NCI-H2227 (cell line): ENCODE measurements at regions not wholly inside any gene's neighbourhood (a gene's known extent, or its start where the extent isn't known, plus 50 kb on each side); places are given as distances from the start of the nearest gene placed in this dataset.
"Not testable (repeated sequence)": the region's sequence is repeated elsewhere in the genome, so short reads cannot be mapped to it uniquely, and the experiment has no call there.

Experiments
- DNase-seq: peaks from one replicate; lab custom pipeline; 2025; ENCODE audit not compliant: unreplicated experiment; lab: John Stamatoyannopoulos, UW

DNA sequence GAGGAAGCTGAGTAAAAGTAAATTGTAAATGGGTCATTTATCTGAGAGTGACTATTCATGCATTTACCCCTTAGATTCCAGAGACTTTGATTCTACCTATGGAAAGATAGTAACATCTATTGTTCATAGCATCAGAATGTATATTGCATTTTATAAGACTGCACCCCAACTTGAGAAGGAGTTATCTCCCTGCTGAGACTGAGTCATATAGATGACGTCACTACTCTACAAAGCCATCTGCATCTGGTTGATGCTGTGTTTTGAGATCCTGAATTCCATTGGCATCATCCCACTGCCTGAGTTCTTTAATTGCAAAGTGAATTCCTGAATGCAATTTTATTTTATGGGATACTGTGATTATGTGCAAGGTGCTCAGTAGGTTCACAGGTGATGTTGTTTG is 444.0 kb upstream of the SLC35B3 start:
- DNase-seq = no peak

DNA sequence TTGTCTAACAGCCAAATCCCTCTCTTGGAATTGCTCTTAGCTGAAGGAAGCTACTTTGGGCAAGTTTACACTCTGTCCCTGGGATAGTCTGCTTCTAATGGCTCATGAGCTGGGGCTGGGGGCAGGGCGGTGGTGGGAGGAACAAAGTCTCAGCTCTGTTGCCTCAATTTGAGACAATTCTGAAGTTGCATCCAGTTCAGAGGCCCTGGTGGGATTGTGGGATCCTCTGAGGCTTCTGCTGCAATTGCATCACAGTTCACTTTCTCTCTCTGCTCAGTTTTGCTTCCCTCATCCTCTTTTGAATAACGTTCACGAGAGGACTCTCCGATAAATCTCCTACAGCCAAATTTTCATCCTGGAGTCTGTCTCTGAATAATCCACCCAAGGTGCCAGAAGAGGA is 440.6 kb upstream of the SLC35B3 start:
- no peak for DNase-seq

DNA sequence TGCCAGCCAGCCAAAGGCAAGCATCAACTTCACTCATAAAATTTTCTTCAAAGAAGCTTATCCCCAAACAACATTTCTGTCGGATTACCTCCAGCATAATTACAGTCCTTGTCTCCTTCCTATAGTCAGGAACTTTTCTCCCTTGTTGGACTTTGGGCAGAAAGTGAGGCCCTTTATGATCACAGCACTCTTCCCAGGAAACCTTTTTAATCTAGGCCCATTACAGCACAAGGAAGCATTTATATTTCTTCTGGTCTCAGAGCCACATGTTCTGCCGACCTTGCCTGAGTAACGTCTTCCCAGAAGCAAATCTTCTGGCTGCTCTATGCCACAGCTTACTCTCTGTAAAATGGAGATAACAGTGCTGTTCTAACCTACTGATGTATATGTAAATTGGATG is 437.2 kb upstream of the SLC35B3 start:
- no peak for DNase-seq

DNA sequence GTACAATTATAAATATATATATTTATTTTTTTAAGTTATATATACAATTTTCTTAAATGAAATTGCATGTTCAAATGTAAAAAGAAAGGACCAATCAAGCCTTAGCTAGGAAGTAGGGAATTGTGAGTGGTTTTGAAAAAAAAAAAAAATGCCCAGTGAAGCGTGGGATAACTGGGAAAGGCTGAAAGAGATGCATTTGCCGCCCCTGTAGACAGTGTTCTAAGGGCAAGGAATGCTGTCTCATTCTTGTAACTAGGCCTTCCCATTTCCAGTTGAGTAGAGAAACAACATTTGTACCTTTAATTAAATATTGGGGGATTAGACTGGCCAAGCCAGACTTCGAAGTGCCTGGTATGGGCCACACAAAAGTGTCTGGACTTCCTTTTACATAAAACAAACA is 430.1 kb upstream of the SLC35B3 start:
- no peak for DNase-seq

DNA sequence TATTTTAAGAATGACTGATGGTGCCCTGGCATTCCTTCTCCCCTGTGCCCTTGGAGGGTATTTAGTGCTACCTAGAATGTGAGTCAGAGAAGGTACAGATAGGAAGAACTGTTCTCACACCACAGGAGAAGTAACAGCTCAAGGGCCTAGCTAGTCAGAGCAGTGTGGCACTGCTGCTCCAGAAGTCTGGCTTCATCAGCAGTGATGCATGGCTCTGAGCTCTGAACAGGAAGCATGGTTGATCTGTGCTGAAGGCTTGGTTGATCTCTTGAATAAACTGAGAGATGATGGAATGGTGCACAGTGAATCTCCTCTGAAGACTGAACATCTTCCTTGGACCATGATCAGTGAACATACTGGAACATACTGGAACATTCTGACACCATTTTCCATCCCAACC is 425.3 kb upstream of the SLC35B3 start:
- no peak for DNase-seq

DNA sequence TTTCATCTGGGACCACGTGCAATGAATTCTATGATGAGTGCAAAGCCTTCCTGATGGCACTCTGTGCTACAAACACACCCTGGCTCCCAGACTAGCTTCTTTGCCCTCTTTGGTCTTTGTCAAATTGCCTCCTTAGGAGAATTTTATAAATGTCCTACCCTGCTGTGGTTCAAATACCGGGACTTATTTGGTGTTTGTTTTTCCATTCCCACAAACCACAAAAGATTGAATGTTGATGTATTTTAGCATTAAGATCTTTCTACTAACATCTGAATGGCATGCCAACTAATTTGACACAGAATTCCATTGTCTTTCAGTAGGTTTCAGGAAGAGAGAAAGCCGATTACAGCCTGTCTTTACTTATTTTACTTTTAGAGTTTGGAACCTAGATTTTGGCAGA is 424.2 kb upstream of the SLC35B3 start:
- no peak for DNase-seq

DNA sequence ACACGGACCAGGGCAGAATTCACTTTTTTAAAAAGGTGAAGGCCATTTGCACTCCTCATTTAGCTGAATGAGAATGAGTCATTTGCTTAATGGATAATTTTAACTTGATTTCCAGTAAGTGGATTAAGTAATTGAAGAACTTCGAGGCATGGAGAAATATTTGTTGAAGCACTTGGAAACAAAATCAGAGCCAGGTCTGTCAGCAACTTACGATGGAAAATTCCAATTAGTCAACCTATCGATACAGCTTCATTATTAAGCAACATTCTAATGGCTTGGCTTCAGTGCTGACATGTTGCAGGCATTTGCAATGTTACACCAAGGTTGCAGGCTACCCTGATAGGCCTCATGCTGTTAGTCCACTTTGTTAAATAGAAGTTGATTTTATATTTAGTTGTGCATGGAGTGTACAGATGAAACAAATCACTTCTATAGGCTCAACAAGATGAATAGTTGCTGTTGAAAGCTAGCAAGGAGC is 423.5 kb upstream of the SLC35B3 start:
- no peak for DNase-seq

DNA sequence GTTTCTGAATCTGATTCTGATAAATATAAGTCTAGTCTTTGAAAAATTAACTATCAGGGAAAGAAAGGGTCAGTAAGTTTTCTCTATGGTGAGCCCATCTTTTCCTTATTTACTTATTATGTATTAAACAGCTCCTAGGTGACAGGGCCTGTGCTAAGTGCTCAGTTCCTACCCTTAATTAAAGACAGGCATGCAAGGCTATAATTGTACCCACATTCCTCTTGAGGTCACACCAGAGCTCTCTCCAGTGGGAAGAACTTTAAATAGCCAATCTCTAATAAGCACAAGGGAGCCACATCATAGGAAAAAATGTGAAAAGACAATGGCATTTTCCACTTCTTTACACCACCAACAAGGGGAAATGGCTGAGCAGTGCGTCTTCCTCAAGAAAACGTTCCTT is 421.8 kb upstream of the SLC35B3 start:
- DNase-seq = no peak

DNA sequence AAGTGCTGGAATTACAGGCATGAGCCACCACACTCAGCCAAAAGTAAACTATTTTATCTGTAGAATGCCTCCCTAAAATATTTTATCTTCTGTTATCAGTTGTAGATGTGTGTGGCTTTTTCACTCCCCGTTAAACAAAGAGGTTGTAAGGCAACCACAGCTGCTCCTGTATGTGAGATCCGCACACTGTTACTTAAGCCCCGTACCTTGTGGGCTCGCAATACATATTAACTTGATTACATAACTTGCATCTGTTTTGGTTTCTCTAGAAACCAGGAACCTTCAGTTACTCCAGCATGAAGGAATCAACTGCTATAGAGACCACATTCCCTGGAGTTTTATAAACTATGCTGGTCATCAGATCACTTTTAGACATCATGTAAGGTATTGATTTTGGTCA is 420.1 kb upstream of the SLC35B3 start:
- no peak for DNase-seq

DNA sequence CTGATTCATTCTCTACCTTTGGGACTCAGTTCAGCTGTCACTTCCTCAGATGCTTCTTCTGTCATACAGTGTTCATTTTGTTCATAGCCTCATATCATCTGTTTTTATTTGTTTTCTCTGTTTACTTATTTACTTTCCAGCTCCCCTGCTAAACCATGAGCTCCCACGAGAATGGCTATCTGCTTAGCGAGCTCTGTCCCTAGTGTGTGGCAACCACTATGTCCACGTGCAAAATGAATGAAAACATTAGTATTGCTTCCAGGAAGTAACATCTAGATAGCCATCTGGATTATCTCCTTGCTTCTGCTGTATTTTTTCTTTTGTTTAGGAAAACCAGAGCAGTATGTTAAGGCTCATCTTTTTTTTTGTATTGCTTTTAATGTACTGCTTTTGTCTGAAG is 417.0 kb upstream of the SLC35B3 start:
- no peak for DNase-seq

DNA sequence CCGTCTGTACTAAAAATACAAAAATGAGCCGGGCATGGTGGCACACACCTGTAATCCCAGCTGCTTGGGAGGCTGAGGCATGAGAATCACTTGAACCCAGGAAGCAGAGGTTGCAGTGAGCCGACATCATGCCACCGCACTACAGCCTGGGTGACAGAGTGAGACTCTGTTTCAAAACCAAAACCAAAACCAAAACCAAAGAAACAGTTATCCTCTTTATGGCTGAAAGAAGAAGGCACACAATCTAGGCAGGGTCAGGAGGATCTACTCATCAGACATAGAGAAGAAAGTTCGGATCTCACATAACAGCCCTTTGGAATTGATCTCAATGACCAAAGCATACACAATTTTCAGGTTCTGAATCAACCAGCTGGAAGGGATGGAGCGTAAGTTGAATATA is 411.3 kb upstream of the SLC35B3 start:
- DNase-seq = not testable (repeated sequence)

DNA sequence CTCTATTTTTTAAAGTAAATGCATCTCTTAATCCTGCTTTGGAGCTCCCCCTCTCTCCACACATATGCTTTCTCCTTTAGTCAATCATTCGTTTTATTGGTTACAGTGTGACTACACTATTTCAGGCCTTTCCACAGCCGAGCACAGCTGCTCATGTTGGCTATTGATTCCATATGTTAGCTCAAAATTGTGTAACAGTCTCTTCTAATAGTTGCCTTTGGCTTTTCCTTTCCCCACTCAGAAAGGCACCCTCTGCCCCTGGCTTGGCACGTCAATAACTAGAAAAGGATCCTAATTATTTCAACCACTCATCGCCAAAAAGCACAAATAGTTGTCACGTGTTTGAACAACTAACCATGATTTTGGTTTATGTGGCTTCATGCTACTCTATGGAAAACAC is 410.3 kb upstream of the SLC35B3 start:
- no peak for DNase-seq

DNA sequence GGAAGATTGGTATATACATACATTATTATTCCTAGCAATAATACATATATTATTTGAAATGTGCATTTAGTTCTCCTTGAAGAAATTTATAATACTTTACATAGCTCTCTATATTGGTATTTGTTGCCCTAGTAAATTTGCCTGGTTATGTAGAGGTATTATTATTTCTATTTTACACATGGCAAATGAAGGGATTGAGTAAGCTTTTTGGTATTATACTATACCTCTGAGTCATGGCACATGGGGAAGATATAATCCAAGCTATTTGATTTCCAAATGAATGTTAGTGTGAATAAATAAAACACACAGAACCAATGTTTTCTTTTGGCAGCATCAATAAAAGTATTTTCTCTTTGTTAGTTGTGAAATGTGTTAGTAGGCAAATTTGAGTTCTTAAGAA is 409.6 kb upstream of the SLC35B3 start:
- no peak for DNase-seq

DNA sequence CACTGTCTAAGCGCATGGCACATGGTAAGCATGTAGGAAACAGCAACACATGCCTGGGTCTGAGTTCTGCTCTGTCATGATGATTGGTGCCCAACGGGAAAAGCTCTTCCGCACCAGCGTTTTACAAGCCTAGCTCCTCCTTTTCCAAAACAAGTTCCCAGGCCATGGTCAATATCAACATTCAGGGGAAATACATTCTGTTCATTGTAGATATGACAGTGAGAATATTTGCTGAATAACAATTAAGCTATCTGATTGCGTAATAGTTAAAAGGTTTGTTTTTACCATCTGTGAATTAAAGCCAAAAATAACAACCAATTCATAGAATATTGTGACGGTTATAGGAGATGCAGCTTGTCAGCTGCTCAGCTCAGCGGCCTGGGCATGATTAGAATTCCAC is 404.3 kb upstream of the SLC35B3 start:
- DNase-seq = no peak

DNA sequence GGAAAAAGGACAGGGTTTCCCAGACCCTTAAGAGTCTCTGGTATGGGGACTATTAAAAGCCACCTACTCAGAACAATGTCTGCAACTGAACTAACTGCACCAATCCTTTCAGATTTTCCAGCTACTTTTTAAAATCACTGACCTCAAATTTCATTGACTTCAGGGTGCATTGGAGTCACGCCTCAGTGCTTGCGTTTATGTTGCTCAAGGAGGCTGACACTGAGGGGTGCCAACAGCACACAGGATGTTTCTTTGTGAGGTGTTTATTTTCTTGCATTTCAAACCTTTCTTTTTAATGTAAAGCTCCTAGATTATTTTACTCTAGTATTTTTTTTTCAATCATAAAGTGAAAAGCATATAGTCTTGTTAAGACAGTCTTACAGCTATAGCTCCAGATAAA is 402.0 kb upstream of the SLC35B3 start:
- DNase-seq = no peak

DNA sequence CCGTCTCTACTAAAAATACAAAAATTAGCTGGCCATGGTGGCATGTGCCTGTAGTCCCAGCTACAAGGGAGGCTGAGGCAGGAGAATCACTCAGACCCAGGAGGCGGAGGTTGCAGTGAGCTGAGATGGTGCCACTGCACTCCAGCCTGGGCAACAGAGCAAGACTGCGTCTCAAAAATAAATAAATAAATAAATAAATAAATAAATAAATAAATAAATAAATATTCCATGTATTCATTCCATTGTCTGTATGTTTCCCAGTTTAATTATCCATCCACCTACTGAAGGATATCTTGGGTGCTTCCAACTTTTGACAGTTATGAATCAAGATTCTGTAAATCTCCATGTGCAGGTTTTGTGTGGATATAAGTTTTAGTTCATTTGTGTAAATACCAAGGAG is 397.4 kb upstream of the SLC35B3 start:
- DNase-seq = not testable (repeated sequence)

DNA sequence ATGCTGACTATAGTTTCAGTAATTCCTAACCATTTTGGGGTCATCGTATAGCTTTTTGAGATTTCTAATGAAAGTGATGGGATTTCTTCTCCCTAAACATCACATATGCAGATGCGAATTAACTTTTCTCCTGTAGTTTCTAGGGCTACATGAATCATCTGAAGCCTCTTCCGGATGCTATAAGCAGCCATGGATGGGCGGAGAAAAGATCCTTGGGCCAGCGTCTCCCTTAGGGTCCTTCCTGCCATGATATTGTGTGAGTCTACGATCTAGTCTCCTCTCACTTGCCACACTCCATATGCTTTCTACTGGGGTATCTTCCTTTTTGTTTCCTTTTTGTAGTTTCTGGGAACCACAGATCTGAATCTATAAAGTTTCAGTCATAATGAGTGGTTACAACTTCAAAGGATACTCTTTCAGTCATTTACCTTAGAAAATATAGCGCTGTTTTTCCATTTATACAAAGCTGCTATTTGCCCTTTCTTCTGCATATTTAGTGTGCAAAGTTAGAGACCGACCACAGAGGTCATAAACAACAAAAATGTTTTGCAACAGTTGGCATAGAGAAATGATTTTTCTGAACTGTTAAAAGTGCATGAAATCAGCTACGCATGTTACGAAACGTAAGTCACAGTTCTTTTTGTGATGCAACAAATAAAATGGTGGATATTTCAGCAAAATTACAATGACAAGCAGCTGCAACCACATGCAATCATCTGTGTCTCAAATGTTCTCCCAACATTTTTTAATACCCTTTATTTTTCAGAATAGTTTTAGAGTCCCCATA is 396.2 kb upstream of the SLC35B3 start:
- no peak for DNase-seq

DNA sequence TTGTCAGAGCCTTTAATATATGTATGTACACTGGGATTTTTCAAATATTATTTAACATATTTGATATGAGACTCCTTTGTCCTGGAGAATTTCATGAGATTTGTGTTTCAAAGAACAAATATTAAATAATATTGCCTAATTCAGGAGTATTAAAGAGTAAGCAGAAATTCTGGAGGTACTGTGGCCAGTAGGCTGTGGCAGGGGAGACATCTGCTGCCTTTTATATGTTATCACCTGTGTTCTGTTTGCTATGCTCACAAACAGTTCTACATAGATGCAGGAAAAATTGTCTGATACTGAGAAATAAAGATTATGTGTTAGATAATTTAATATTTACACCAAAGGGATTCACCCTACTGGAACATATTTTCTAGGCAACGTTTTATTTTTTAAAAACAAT is 395.4 kb upstream of the SLC35B3 start:
- no peak for DNase-seq

DNA sequence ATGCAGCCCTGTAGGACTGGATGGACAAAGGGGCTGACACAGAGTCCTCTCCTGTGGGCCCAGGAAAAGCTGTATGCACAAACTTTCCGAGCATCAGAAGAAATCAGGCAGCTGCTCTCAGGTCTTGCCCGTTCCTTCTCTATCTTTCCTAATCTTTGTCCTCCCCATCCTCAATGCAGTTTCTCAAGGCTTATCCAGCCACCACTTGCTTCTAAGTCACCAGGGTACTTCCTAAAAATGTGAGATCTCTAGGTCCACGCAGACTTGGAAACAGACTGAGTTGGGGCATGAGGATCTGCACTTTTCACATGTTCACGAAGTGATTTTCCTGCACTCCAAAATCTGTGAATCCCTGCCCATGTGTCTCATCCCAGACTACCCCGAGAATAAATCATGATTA is 394.5 kb upstream of the SLC35B3 start:
- DNase-seq = no peak

DNA sequence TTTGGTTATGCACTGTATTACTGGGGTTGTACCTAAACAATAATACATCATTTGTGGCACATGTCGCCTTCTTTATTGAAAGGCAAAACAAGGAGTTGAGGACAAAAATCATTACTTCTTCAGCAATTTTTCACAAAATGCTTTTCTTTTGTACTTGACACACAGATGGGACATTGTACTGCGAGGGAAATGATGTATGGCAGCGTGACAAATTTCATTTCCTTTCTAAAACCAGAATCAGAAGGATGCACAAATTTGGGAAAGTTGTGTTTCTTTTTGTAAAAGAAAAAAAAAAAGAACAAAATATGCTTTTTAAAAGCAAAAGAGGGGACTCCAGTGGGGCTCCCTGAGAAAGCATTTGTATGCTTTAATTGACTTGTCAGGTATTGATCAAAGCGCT is 394.0 kb upstream of the SLC35B3 start:
- DNase-seq = no peak

DNA sequence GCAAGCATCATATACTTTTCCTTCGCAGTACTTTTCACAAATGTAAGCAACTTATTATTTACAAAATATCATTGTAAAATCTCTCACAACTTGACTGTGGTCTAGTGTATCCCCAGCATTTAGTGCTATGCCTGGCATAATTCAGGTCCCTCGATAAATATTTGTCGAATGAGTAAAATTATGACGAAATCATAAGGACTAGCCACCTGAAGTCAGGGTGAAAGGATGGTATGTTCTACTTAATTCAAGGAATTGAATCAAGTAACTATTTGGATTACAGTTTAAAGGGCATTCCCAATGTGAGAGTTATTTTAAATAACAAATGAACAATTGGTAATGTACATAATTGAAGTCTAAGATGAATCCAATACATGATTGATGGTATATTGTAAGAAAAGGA is 393.0 kb upstream of the SLC35B3 start:
- DNase-seq = no peak

DNA sequence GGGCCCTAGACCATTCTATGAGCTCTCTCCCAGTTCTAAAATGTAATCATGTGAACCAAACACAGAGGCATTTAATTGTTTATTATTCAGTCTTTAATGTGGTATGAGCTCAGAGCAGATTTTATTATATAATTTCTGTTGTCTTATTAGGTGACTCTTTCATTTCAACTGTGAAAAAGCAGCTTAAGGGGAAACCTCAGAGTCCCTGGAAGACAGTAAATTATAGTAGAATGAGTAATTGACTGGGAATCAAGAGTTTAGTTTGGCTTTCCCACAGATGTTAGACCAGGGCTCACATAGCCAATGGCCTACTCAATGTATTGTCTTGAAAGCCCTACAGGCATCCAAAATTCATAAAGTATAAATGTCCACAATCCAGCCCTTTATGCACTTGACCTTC is 390.4 kb upstream of the SLC35B3 start:
- no peak for DNase-seq

DNA sequence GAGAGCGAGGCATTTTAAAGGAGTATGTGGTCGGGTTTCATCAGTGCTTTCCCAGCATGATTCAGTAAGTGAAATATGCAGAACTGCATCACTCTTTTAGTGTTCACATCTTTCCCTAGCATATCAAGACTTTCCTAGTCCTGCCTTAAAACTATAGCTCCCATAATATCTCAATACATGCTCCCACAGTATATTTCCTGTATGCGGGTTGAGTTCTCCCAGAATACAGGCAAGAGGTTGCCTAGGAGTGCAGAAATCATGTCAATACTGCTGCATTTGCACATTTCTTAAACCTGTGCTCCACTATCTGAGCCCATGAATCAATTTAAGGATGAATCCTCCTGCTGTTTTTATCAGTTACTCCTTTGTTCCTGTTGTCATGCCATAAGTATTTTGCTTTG is 386.6 kb upstream of the SLC35B3 start:
- DNase-seq = no peak
